ENCODE measurements at regions not wholly inside any gene's neighbourhood (a gene's known extent, or its start where the extent isn't known, plus 50 kb on each side); places are given as distances from the start of the nearest gene placed in this dataset.
A peak's percentile ranks its signal among the peaks of the same experiment; 100 is the strongest.
"Not testable (repeated sequence)": the region's sequence is repeated elsewhere in the genome, so short reads cannot be mapped to it uniquely, and the experiment has no call there.

GRCh38 chr1:177708406-177708805 is 261.5 kb downstream of the SEC16B start:
- no peak for DNase-seq

DNA sequence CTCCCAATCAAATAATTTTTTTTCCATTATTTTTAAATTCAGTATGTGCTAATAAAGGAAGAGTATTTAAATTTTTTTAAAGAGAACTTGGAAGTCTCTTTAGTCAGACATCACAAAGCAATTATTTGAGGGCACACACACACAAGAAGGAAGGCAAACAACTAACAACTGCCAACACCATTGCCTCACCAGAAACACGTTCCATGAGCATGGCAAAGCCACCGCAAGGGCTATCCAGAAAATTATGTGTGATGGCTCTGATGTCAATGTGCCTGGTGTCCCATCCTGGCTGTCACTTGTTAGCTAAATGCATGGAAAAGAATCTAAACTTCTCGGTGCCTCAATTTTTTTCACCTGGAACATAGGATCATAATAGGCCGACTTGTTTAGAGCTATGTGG is 262.9 kb downstream of the SEC16B start:
- no peak for DNase-seq

- no peak for DNase-seq
Measured at GRCh38 chr1:177705839-177706238, 264.0 kb downstream of the SEC16B start.

- no peak for DNase-seq
Measured at GRCh38 chr1:177703888-177704446, 265.9 kb downstream of the SEC16B start.

DNA sequence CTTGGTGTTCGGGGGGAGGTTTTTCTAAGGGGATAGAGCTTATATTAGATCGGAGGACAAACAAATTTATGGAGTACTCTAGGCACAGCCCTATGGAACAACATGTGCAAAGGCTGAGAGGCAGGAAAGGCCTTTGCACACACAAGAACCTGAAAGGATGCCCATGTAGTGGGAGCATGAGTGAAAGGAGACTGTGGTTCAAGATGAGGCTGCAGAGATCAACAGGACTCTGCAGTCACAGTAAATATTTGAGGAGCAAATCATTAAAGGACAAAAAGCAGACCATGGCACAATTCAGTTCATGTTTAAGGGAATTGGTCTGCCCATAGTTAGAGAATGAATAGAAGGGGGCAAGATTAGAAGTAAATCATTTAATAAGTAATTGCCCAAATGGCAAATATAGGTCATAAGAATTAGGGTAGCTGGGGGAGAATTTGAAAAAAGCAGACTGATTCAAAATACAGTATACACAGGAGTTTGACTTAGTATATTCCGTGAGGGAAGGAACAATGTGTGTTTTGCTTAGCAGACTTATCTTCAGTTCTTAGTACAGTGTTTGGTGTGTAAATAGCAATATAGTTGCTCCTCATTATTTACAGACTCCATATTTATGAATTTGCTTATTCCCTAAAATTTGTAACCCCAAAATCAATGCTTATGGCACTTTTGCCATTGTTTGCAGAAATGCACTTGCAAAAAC is 268.1 kb downstream of the SEC16B start:
- no peak for DNase-seq

DNA sequence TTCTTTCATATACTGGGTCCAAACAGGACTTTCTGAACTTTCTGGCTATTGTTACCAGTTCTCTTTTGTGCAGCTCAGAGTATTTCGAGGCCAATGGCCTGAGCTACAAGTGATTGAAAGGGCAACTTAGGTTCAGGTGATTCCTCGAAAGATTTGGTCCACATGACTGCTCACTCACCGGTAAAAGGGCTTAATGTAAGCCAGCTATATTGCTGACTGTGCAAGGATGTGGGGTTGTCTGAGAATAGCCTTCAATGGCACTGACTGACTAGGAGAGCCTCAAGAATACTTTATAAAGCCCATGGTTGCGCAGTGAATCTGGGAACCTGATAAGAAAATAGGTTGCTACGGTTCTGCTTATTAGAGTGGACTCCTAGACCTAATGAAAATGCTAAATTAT is 269.0 kb downstream of the SEC16B start:
- DNase-seq, result no peak

- no peak for DNase-seq
Measured at GRCh38 chr1:177690996-177691395, 278.9 kb downstream of the SEC16B start.

DNA sequence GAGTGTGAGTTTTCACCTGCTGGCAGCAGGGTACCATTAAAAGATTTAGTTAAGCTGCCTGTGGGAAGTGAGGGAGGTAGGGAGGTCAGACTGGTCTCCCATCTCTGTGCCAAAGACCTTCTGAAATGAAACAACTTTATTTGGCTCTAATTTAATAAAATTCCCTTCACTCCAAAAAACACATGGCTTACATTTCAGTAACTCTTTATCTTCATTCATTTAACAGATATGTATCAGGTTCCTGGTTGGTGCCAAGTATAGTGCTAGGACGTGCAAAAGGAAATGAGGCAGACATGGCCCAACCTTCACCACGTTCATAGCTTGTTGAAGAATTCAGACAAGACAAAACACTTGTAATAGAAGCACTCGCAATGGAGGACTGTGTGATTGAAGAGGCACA is 282.3 kb downstream of the SEC16B start:
- no peak for DNase-seq

DNA sequence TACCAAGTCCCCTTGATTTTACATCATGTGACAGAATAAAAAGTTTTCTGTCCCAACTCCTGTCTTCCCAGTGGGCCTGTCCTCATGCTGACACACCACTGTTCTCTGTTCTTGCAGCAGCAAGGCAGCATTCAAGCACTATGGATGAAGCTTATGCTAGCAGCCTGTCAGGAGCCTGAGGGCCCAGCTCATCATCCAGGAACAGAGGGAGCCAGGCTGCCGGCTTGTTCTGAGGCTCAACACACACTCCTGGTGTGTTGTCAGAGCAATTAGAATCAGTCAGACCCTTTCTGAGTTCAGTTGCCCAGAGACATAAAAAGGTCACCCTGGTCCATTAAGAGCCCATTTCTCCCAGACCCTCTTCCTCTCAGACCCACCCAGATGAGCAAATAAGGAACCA is 282.9 kb downstream of the SEC16B start:
- DNase-seq, result no peak

DNA sequence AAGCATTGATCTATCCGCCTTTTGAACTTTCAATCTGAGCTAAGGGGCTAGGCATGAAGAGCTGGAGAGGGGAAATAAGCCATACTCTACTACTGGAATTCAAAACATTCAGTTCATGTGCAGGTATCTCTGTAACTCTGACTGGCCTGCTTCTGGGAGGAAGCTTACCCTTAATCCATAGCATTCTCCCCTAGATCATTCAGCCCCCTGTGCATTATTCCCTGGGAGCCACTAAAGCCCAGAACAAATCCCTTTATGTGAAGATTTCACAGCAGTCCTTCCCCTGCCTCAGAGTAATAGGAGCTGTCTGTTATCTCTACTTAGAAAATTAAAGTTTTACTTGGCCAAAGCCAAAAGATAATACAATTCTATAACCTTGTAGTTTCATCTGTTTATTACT is 300.7 kb downstream of the SEC16B start:
- no peak for DNase-seq

DNA sequence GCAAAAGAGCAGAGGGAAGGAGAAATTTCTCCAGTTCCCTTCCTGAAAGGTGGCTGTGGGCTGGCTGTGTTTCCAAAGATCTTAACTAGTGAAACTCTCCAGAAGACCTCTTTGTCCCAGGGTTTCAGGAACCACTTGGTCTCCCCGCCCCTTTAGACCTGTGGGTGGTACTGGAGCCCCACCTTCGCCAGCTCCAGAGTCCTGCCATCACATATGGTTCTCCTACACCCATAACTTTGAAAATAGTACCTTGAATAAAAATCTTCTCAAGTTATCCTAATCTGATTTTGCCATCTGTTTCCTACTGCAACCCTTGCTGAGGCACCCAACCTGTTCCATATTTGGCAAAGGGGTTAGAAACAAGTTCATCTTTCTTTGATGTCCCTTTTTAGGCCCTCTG is 303.9 kb downstream of the SEC16B start:
- no peak for DNase-seq

DNA sequence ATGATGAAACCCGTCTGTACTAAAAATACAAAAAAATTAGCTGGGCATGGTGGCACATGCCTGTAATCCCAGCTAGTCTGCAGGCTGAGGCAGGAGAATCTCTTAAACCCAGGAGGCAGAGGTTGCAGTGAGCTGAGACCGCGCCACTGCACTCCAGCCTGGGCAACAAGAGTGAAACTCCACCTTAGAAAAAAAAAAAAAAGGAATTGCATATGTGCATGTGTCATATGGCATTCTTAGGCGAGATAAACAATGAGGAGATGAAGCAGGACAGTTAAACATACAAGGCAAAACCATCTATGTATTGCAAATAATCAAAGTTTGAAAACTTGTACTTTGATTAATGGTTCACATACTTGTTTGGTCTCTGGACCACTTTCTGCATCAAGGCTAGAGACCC is 305.1 kb downstream of the SEC16B start:
- DNase-seq, result not testable (repeated sequence)

- no peak for DNase-seq
Measured at GRCh38 chr1:177660188-177660587, 309.7 kb downstream of the SEC16B start.

DNA sequence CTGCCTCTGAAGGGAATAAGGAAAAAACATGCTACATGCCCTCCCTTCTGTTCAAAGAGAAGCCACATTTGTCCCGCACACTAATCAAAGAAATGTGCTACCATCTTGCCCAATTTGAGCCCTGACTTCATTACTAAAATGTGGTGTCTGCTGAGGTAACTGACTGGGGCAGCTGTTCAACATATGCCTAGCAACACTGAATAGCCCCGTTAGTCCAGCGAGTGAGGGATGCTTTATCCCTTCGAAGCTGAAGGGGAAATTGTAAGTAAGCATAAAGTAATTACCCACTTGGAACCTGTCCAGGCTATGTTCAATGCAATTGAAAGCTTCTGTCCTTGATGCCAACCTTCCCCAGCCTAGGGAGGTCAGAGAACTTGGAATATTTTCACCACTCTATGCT is 310.6 kb downstream of the SEC16B start:
- peak; percentile 14 for DNase-seq

DNA sequence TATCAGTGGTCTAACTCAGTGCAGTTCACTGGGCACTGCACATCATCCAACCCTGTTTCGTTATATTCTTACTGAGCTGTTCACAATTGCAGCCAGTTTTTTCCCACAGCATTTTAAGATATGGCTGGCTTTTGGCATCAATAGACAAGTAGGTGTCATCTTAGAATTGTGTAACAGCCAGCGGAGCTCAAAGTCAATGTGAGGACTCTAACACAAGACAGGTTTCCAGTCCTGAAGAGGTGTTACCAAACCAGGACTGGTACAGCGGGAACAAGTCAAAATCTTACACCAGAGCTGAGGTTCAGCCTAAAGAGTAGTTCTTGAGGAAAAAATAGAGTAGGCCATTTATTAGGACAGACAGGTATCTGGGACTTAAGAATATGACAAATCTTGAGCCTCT is 313.3 kb downstream of the SEC16B start:
- DNase-seq, result no peak

- DNase-seq, result no peak
Measured at GRCh38 chr1:177650947-177651346, 318.9 kb downstream of the SEC16B start.

DNA sequence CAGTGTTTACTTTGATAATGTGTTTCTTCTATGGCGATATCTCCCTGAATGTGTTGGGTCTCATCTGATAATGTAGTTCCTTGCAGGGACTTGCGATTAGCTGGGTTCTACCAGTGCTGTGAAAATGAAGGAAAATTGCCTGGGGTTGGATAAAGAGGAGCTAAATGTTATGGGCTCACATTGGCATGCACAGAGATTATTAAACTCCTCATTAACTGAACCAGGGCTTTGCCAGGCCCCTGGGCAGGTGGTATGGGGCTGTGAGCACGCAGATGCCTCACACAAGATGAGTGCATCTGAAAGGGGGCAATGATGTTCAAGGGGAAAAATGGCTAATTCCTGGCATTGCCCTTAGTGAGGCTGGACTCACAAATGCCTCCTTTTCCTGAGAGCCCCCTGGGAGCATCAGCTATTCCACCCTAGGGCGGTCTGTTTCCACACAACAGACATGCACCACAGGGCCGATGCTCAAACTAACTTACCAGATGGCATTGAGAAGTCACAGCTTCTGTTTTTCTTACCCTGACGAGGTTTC is 321.1 kb downstream of the SEC16B start:
- DNase-seq, result no peak

- no peak for DNase-seq
Measured at GRCh38 chr1:177648138-177648537, 321.7 kb downstream of the SEC16B start.

GRCh38 chr1:177646757-177647730 is 322.8 kb downstream of the SEC16B start:
- DNase-seq, result no peak

- DNase-seq, result no peak
Measured at GRCh38 chr1:177645491-177646190, 324.2 kb downstream of the SEC16B start.

- DNase-seq, result no peak
Measured at GRCh38 chr1:177640687-177641086, 329.2 kb downstream of the SEC16B start.

GRCh38 chr1:177634151-177634550 is 335.7 kb downstream of the SEC16B start:
- DNase-seq, result not testable (repeated sequence)
